LNCaP clone FGC (cell line): ENCODE measurements at regions not wholly inside any gene's neighbourhood (a gene's known extent, or its start where the extent isn't known, plus 50 kb on each side); places are given as distances from the start of the nearest gene placed in this dataset.

Experiments
- DNase-seq: peaks from one replicate; pipeline ENCODE4 v3.0.0-alpha.2; 2011; ENCODE audit warnings: low read depth
- H3K4me3 ChIP-seq: 2 replicates; pipeline ENCODE4 v1.5.1; 2011; ENCODE audit warnings: mild to moderate bottlenecking, low read depth, low read length, control low read depth
- TF ChIP-seq, protein P1 (sequence below): IDR thresholded peaks from 2 replicates; pipeline ENCODE4 v1.5.1; 2012; ENCODE audit warnings: mild to moderate bottlenecking; ENCODE audit not compliant: control insufficient read depth, insufficient read depth; ENCODE audit errors: extremely low read depth

DNA sequence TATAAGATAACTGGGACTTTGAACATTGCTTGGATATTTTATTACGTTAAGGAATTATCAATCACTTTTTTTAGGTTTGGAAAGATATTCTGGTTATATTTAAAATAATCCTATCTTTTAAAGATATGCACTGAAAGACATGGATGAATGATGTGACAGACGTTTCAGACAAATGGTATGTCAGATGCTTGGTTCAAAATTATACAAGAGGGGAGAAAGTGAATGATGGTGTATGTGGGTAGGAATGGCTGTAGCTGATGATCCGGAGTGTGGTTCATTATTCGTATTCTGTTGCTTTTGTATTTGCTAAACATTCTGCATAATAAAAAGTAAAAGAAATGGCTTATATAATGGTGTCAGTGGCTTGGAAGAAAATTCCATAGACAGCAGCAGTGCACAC lies 51.0 kb upstream of the SNRPB2 start:
- H3K4me3 ChIP-seq: no peak overlapping the region
- TF ChIP-seq, protein P1, sequence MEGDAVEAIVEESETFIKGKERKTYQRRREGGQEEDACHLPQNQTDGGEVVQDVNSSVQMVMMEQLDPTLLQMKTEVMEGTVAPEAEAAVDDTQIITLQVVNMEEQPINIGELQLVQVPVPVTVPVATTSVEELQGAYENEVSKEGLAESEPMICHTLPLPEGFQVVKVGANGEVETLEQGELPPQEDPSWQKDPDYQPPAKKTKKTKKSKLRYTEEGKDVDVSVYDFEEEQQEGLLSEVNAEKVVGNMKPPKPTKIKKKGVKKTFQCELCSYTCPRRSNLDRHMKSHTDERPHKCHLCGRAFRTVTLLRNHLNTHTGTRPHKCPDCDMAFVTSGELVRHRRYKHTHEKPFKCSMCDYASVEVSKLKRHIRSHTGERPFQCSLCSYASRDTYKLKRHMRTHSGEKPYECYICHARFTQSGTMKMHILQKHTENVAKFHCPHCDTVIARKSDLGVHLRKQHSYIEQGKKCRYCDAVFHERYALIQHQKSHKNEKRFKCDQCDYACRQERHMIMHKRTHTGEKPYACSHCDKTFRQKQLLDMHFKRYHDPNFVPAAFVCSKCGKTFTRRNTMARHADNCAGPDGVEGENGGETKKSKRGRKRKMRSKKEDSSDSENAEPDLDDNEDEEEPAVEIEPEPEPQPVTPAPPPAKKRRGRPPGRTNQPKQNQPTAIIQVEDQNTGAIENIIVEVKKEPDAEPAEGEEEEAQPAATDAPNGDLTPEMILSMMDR: no peak
- no peak for DNase-seq

GRCh38 chr20:16676891-16677290 lies 52.9 kb upstream of the SNRPB2 start:
- TF ChIP-seq, protein P1: no peak
- no peak overlapping the region for H3K4me3 ChIP-seq
- no peak for DNase-seq

DNA sequence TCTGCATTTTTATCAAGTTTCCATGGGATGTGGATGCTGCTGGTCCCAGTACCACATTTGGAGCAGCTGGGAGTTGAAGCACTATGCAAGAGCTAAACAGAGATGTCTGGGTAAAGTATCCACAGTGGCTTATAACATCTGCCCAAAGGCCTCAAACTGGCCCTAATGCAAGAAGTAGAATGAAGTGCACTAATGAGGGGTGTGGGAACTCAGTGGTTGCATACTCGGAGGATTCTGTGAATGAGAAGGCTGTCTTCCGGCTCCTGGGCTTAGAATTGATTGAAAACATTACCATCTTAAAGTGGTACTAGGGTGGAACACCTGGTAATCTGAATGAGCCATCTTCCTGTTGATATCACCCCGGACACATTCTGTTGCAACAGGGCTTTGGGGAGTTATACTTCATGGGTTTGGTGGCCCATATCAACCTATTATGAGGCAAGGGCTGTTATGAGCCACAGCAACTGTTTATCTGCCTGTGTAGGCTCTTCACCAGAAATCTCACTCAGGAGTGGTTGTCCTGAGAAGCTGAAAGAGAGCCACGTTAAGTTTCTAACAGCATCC lies 54.7 kb upstream of the SNRPB2 start:
- no peak for DNase-seq
- H3K4me3 ChIP-seq: no peak overlapping the region
- TF ChIP-seq, protein P1: no peak

- DNase-seq: no peak
- TF ChIP-seq, protein P1: no peak
- H3K4me3 ChIP-seq: no peak overlapping the region
These were observed 55.6 kb upstream of the SNRPB2 start for GRCh38 chr20:16674243-16674642.

DNA sequence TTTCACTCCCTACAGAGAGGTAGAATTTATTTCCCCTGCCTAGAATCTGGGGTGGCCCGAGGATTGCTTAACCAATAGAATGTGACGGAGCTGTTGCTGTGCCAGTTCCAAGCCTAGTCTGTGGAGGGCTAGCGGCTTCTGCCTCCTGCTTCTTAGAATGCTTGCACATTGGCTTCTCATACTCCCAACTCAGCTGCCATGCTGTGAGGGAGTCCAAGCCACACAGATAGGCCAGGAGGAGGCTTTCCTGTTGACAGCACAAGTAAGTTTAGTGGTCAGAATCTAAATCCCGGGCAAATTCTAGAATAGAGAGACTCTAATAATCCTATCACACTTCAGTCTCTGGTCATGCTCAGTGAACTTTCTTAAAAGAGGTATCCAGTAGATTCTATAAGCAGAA lies 57.5 kb upstream of the SNRPB2 start:
- TF ChIP-seq, protein P1: no peak
- no peak for DNase-seq
- H3K4me3 ChIP-seq: no peak overlapping the region

DNA sequence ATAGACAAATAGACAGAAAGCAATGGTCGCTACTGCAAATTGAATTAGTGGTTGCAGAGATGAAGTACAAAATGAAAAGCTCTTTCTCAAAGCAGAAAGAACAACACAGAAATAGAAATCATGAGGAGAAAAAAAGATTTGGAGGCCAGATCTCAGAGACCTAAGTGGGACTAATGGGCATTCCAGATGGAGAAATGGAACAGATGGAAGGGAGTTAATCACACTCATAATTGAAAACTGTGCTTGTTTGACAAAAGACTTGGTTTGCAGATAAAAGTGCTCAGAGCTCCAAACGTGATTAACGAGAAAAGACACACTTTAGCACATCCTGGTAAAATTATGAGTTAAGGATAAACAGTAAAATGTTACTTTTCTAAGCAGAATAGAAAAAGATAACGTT lies 58.1 kb upstream of the SNRPB2 start:
- no peak overlapping the region for H3K4me3 ChIP-seq
- TF ChIP-seq, protein P1: no peak
- no peak for DNase-seq

DNA sequence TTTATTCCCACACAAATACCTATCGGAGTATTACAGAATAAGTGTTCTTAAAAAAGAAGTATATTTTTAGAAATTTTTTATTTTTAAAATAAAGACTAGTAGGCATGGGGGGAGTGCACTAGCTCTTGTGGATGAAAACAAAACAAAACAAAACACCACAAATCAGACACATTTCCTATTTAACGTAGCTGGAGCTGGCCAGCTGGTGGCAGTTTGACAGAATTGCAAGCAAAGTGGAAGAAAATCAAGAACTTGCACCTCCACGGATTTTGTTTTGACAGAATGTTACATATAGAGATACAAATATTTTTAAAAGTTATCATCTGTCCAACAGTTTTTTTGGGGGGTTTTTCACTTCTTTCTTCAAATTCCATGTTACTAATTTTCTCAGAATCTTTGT lies 63.6 kb upstream of the SNRPB2 start:
- H3K4me3 ChIP-seq: no peak overlapping the region
- DNase-seq: no peak
- TF ChIP-seq, protein P1: 0 out of 2 replicates have a peak, but pooled peaks have one; percentile 20
